Stomach (tissue), 8 donors: ENCODE measurements at regions not wholly inside any gene's neighbourhood (a gene's known extent, or its start where the extent isn't known, plus 50 kb on each side); places are given as distances from the start of the nearest gene placed in this dataset.

Experiments
- DNase-seq, 2 donors: peaks; one replicate each; pipeline versions ENCODE4 v3.0.0 to v3.0.0-alpha.2; 2013 to 2019
- H3K27ac ChIP-seq, 5 donors: fragments of 200-600 bp in 4 of 5; sonication (generic) in 4 of 5; one replicate each; pipeline ENCODE4 v1.5.1; 2013 to 2019; ENCODE audit warnings: mild to moderate bottlenecking in 1 of 5, moderate library complexity in 1 of 5
- H3K27me3 ChIP-seq, 3 donors: fragments of 200-600 bp; sonication (generic); one replicate each; pipeline ENCODE4 v1.5.1; 2017 to 2019; ENCODE audit warnings: mixed run types in 1 of 3
- H3K36me3 ChIP-seq, 4 donors: fragments of 200-600 bp; sonication (generic); 1 replicate in 3 of 4; 2 replicates in 1 of 4; pipeline ENCODE4 v1.5.1; 2016 to 2019
- H3K4me1 ChIP-seq, 4 donors: fragments of 200-600 bp; sonication (generic); one replicate each; pipeline ENCODE4 v1.5.1; 2016 to 2019
- H3K4me3 ChIP-seq, 4 donors: fragments of 200-600 bp; sonication (generic) in 3 of 4; one replicate each; pipeline ENCODE4 v1.5.1; 2016 to 2019; ENCODE audit warnings: mild to moderate bottlenecking in 1 of 4
- H3K9me3 ChIP-seq, 4 donors: fragments of 200-600 bp; sonication (generic); one replicate each; pipeline ENCODE4 v1.5.1; 2016 to 2019
- EP300 ChIP-seq: sonication (generic); formaldehyde crosslinking; IDR thresholded peaks from one replicate; pipeline ENCODE4 v1.6.1; 2017; ENCODE audit warnings: antibody characterized with exemption
- POLR2A ChIP-seq, 4 donors: fragments of 450-650 bp; IDR thresholded peaks; one replicate each; pipeline ENCODE4 v1.6.1; 2016; ENCODE audit warnings: antibody characterized with exemption in 4 of 4, control low read depth in 2 of 4, mild to moderate bottlenecking in 1 of 4, moderate library complexity in 1 of 4
- POLR2AphosphoS5 ChIP-seq, 3 donors: sonication (generic); formaldehyde crosslinking; IDR thresholded peaks; one replicate each; pipeline ENCODE4 v1.6.1; 2016; ENCODE audit warnings: antibody characterized with exemption in 3 of 3
- WGBS, 5 donors: extraction: QIAGEN DNeasy Blood & Tissue Kit in 3 of 5; methylation state at CpG; one replicate each; pipeline versions ENCODE4 v1.1.5 to v1.1.7; 2013 to 2018; 5-methylcytosine and 5-hydroxymethylcytosine counted together
- intact Hi-C: fragments of 100-400 bp; cut with DNase I; formaldehyde crosslinking; loops from one replicate; pipeline ENCODE4 v1.15.1; 2023; ENCODE audit warnings: low total_unique reads
- TF ChIP-seq, protein P1 (sequence below), 7 experiments: fragments of 450-650 bp in 4 of 7; fragments of 200-600 bp in 3 of 7; sonication (generic) in 3 of 7; IDR thresholded peaks; one replicate each; pipeline ENCODE4 v1.5.1; 2016 to 2019; ENCODE audit warnings: antibody characterized with exemption in 7 of 7, control low read depth in 2 of 7, mild to moderate bottlenecking in 1 of 7
- donor health status: healthy with polysubstance abuse.
- donor health status: Bipolar disorder and iron deficiency.
- donor health status: healthy.

DNA sequence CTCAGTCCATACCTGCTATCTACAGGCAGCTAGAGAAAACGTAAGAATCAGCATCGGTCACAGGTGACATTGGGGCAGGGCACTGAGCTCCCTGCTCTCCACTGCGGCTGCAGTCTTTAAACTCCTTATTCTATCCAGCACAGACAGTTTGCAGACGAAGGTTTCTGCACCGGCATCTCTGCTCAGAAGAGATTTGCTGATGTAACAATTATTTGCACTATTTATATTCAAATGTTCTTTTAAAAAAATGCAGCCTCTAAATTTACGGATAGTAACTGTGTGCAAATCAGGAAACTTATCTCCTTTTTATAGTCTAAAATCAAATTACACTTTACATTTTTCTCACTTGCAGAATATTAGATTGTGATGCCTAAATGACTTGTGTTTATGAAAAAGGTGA, 671.0 kb downstream of the VRK1 start:
- DNase-seq, result no peak
- Histone ChIP-seq H3K9me3 (no peaks in the 10 kb centered on the region), H3K4me1 (no peaks in the 10 kb centered on the region), H3K27me3 (no peaks in the 10 kb centered on the region), H3K4me3 (no peak overlapping the region), H3K36me3 (no peaks in the 10 kb centered on the region), H3K27ac (no peak overlapping the region)
- intact Hi-C loops, result no loop called here
- WGBS, 5 donors, result 56 to 78% (median 68%) methylated on average over 6 of the region's 6 CpGs
- TF ChIP-seq POLR2A (IDR thresholded peaks at IDR 0.05), result no peak
- TF ChIP-seq POLR2AphosphoS5 (IDR thresholded peaks at IDR 0.05), result no peak
- TF ChIP-seq, protein P1, sequence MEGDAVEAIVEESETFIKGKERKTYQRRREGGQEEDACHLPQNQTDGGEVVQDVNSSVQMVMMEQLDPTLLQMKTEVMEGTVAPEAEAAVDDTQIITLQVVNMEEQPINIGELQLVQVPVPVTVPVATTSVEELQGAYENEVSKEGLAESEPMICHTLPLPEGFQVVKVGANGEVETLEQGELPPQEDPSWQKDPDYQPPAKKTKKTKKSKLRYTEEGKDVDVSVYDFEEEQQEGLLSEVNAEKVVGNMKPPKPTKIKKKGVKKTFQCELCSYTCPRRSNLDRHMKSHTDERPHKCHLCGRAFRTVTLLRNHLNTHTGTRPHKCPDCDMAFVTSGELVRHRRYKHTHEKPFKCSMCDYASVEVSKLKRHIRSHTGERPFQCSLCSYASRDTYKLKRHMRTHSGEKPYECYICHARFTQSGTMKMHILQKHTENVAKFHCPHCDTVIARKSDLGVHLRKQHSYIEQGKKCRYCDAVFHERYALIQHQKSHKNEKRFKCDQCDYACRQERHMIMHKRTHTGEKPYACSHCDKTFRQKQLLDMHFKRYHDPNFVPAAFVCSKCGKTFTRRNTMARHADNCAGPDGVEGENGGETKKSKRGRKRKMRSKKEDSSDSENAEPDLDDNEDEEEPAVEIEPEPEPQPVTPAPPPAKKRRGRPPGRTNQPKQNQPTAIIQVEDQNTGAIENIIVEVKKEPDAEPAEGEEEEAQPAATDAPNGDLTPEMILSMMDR (IDR thresholded peaks at IDR 0.05), result no peak
- TF ChIP-seq EP300, result no peak

DNA sequence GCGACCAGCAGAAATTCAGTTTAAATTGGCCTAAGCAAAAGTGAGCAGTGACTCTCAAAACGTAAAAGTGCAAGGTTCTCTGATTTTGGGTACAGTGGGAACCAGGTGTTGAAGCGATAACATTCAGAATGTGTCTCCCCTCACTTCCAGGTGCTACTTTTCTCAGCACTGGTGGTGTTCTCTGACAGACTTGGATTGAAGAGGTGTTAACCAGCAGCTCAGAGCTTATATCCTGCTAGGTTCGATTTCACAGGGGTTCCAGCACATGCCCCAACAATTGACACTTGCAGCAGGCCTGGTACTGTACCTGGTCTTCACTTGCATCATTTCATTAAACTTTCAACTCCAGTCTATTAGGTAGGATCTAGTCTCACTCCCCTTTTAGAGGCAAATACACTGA, 680.2 kb downstream of the VRK1 start:
- 57 to 72% (median 71%) methylated on average over 4 of the region's 4 CpGs for WGBS, 5 donors
- Histone ChIP-seq H3K4me3 (no peak overlapping the region), H3K36me3 (no peaks in the 10 kb centered on the region), H3K27me3 (no peaks in the 10 kb centered on the region), H3K9me3 (no peaks in the 10 kb centered on the region), H3K4me1 (no peaks in the 10 kb centered on the region), H3K27ac (no peak overlapping the region)
- no peak for TF ChIP-seq EP300
- no peak for TF ChIP-seq POLR2A (IDR thresholded peaks at IDR 0.05)
- no peak for TF ChIP-seq POLR2AphosphoS5 (IDR thresholded peaks at IDR 0.05)
- TF ChIP-seq, protein P1 (IDR thresholded peaks at IDR 0.05), result no peak
- intact Hi-C loops, result no loop called here
- peak in 1 of 2 donors; percentile 9 for DNase-seq

DNA sequence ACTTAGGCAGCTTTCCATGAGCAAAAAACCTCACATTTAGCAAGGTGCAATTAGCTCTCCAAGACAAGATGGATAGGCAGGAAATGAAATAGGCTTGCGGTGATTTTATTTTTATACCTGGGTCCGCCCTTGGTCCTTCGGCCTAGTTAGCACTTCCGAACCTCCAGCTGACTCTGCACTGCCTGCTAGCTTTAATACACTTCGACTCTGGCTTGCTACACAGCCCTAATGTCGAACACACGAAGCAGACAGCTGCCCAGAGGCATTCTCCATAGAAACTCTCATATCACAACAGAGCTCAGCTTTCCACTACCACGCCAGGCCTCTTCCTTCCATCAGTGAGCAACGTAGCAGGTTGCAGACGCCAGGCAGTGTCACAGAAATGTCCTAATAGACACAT, 688.0 kb downstream of the VRK1 start:
- H3K27me3 ChIP-seq, result no peaks in the 10 kb centered on the region
- peak in 1 of 2 donors; percentile 2 for DNase-seq
- intact Hi-C loops, result no loop called here
- no peaks in the 10 kb centered on the region for H3K36me3 ChIP-seq
- 81 to 87% (median 85%) methylated on average over 10 of the region's 10 CpGs for WGBS, 5 donors
- no peaks in the 10 kb centered on the region for H3K9me3 ChIP-seq
- H3K4me1 ChIP-seq, result no peaks in the 10 kb centered on the region
- H3K4me3 ChIP-seq, result no peak overlapping the region
- H3K27ac ChIP-seq, result no peak overlapping the region
- TF ChIP-seq POLR2A (IDR thresholded peaks at IDR 0.05) (no peak), EP300 (no peak), POLR2AphosphoS5 (IDR thresholded peaks at IDR 0.05) (no peak)
- TF ChIP-seq, protein P1 (IDR thresholded peaks at IDR 0.05), result no peak

DNA sequence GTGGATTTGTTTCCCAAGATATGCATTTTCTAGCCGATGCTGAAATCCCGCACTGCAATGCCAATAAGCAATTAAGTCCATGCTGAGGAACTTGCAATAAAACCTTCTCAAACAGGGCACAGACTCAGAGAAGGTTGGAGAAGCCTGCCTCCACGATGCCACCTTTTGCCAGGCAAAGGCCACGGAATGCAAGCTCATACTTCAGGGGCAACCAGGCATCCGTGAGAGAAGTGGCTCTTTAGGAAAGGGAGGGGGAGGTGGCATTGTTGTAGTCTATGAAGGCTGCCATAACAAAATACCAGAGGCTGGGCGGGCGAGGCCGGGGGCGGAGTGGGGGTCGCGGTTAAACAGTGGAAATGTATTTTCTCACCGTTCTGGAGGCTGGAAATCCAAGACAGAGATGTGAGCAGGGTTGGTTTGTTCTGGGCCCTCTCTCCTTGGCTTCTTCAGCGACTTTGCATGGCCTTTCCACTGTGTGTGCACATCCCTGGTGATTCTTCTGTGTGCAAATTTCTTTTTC, 689.5 kb downstream of the VRK1 start:
- Histone ChIP-seq H3K4me3 (no peak overlapping the region), H3K27me3 (no peaks in the 10 kb centered on the region), H3K36me3 (no peaks in the 10 kb centered on the region), H3K9me3 (no peaks in the 10 kb centered on the region), H3K4me1 (no peaks in the 10 kb centered on the region), H3K27ac (no peak overlapping the region)
- DNase-seq, result no peak
- WGBS, 5 donors, result 80 to 88% (median 83%) methylated on average over 13 of the region's 13 CpGs
- TF ChIP-seq, protein P1 (IDR thresholded peaks at IDR 0.05), result no peak
- no peak for TF ChIP-seq POLR2A (IDR thresholded peaks at IDR 0.05)
- TF ChIP-seq EP300, result no peak
- TF ChIP-seq POLR2AphosphoS5 (IDR thresholded peaks at IDR 0.05), result no peak
- intact Hi-C loops, result no loop called here
